ENCODE measurements at regions not wholly inside any gene's neighbourhood (a gene's known extent, or its start where the extent isn't known, plus 50 kb on each side); places are given as distances from the start of the nearest gene placed in this dataset.

- no peak for DNase-seq
- no peaks in the 10 kb centered on the region for H3K9me3 Mint-ChIP-seq
- ChIA-PET CTCF (no interaction called here), POLR2A (no interaction called here)
- no peak for TF ChIP-seq CTCF (IDR thresholded peaks at IDR 0.05)
- H3K36me3 Mint-ChIP-seq (ENCODE audit: low read depth) = no peaks in the 10 kb centered on the region
- no peak for ATAC-seq
- peaks cover 6% of the 10 kb centered on the region for H3K27me3 Mint-ChIP-seq
- H3K27ac Mint-ChIP-seq = no peak overlapping the region
- intact Hi-C loops (cut with micrococcal nuclease) = no loop called here
- H3K4me3 Mint-ChIP-seq = no peak overlapping the region
- H3K4me1 Mint-ChIP-seq (ENCODE audit: low read depth) = no peaks in the 10 kb centered on the region
These were observed 206.7 kb downstream of the SETD4 start for GRCh38 chr21:35853321-35854239.

GRCh38 chr21:35852820-35853219 lies 207.5 kb downstream of the SETD4 start:
- no peak for ATAC-seq
- H3K4me1 Mint-ChIP-seq (ENCODE audit: low read depth) = no peaks in the 10 kb centered on the region
- H3K4me3 Mint-ChIP-seq = no peak overlapping the region
- H3K36me3 Mint-ChIP-seq (ENCODE audit: low read depth) = no peaks in the 10 kb centered on the region
- no peaks in the 10 kb centered on the region for H3K9me3 Mint-ChIP-seq
- H3K27me3 Mint-ChIP-seq = peaks cover 5% of the 10 kb centered on the region
- ChIA-PET POLR2A (no interaction called here), CTCF (no interaction called here)
- no peak overlapping the region for H3K27ac Mint-ChIP-seq
- intact Hi-C loops (cut with micrococcal nuclease) = no loop called here
- no peak for DNase-seq
- no peak for TF ChIP-seq CTCF (IDR thresholded peaks at IDR 0.05)

- Mint-ChIP-seq H3K36me3 (ENCODE audit: low read depth) (no peaks in the 10 kb centered on the region), H3K4me1 (ENCODE audit: low read depth) (no peaks in the 10 kb centered on the region), H3K9me3 (no peaks in the 10 kb centered on the region), H3K27ac (no peak overlapping the region), H3K27me3 (peaks cover 5% of the 10 kb centered on the region), H3K4me3 (no peak overlapping the region)
- intact Hi-C loops (cut with micrococcal nuclease) = no loop called here
- ChIA-PET CTCF (interaction anchor here (0.9 to 2.1 kb wide), 3 partner anchors 9 to 1157 kb away, joined by 3 to 9 read pairs (median 4); no protein-coding TSS in a partner anchor), POLR2A (no interaction called here)
- TF ChIP-seq CTCF (IDR thresholded peaks at IDR 0.05) = no peak
- ATAC-seq (no peak), DNase-seq (no peak)
These were observed 209.7 kb downstream of the SETD4 start for GRCh38 chr21:35850542-35851103.

- H3K4me1 Mint-ChIP-seq (ENCODE audit: low read depth) = no peaks in the 10 kb centered on the region
- H3K27me3 Mint-ChIP-seq = peaks cover 5% of the 10 kb centered on the region
- H3K36me3 Mint-ChIP-seq (ENCODE audit: low read depth) = no peaks in the 10 kb centered on the region
- intact Hi-C loops (cut with micrococcal nuclease) = no loop called here
- ATAC-seq (no peak), DNase-seq (no peak)
- TF ChIP-seq CTCF (IDR thresholded peaks at IDR 0.05) = no peak
- no peak overlapping the region for H3K27ac Mint-ChIP-seq
- POLR2A ChIA-PET = no interaction called here
- no peaks in the 10 kb centered on the region for H3K9me3 Mint-ChIP-seq
- CTCF ChIA-PET = interaction anchor here (0.9 to 2.1 kb wide), 3 partner anchors 10 to 1156 kb away, joined by 3 to 9 read pairs (median 4); no protein-coding TSS in a partner anchor
- no peak overlapping the region for H3K4me3 Mint-ChIP-seq
These were observed 210.3 kb downstream of the SETD4 start for GRCh38 chr21:35850029-35850428.

- POLR2A ChIA-PET = no interaction called here
- Mint-ChIP-seq H3K4me3 (no peak overlapping the region), H3K36me3 (ENCODE audit: low read depth) (no peaks in the 10 kb centered on the region), H3K27ac (no peak overlapping the region), H3K9me3 (no peaks in the 10 kb centered on the region), H3K27me3 (peaks cover 3% of the 10 kb centered on the region), H3K4me1 (ENCODE audit: low read depth) (no peaks in the 10 kb centered on the region)
- no peak for TF ChIP-seq CTCF (IDR thresholded peaks at IDR 0.05)
- no peak for DNase-seq
- CTCF ChIA-PET = interaction anchor here (0.8 to 2.1 kb wide), 3 partner anchors 9 to 1155 kb away, joined by 3 to 9 read pairs (median 4); no protein-coding TSS in a partner anchor
- intact Hi-C loops (cut with micrococcal nuclease) = no loop called here
- ATAC-seq = no peak
These were observed 211.2 kb downstream of the SETD4 start for GRCh38 chr21:35849144-35849543.

Data from activated CD8-positive, alpha-beta T cell treated with anti-CD3 and anti-CD28 coated beads for 36 hours (primary cell).